ENCODE measurements at regions not wholly inside any gene's neighbourhood (a gene's known extent, or its start where the extent isn't known, plus 50 kb on each side); places are given as distances from the start of the nearest gene placed in this dataset.

DNA sequence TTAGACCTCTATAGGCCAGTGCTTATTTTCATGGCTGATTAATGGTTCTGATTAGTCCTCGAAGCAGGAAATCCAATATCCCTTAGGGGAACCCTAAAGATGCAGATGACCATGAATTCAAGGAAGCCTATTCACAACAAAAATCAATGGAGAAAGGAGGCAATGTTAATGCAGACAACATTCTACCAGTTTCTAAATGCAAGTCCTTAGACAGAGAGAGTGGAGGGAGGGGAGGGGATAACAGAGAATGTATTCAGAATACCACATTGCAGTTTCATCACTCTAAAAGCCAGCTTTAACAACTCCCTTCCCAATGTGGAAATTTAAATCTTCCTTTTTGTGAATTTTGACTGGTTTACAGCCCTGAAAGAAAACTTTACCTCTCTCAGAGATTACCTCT lies 87.1 kb upstream of the POU3F2 start:
- no peak for TF ChIP-seq CTCF (IDR thresholded peaks at IDR 0.05; ENCODE audit: low read depth, low read length)
- no peak for DNase-seq (ENCODE audit: low read depth in 2 of 2)
- H3K4me3 ChIP-seq (replicated peaks in 1 of 2; ENCODE audit: low read depth in 2 of 2, low read length in 2 of 2): no peak overlapping the region

- no peak overlapping the region for H3K4me3 ChIP-seq (replicated peaks in 1 of 2; ENCODE audit: low read depth in 2 of 2, low read length in 2 of 2)
- DNase-seq (ENCODE audit: low read depth in 2 of 2): peak in 1 of 2 donors; percentile 17
- no peak for TF ChIP-seq CTCF (IDR thresholded peaks at IDR 0.05; ENCODE audit: low read depth, low read length)
Measured at GRCh38 chr6:98747960-98748359, 86.4 kb upstream of the POU3F2 start.

- no peak for TF ChIP-seq CTCF (IDR thresholded peaks at IDR 0.05; ENCODE audit: low read depth, low read length)
- no peak overlapping the region for H3K4me3 ChIP-seq (replicated peaks in 1 of 2; ENCODE audit: low read depth in 2 of 2, low read length in 2 of 2)
- DNase-seq (ENCODE audit: low read depth in 2 of 2): no peak
Measured at GRCh38 chr6:98759459-98759858, 74.9 kb upstream of the POU3F2 start.

GRCh38 chr6:98764373-98764911 lies 69.9 kb upstream of the POU3F2 start:
- peak in 1 of 2 donors; percentile 3 for DNase-seq (ENCODE audit: low read depth in 2 of 2)
- peak overlapping the region in 1 of 2 donors; percentile 40 for H3K4me3 ChIP-seq (replicated peaks in 1 of 2; ENCODE audit: low read depth in 2 of 2, low read length in 2 of 2)
- TF ChIP-seq CTCF (IDR thresholded peaks at IDR 0.05; ENCODE audit: low read depth, low read length): no peak

DNA sequence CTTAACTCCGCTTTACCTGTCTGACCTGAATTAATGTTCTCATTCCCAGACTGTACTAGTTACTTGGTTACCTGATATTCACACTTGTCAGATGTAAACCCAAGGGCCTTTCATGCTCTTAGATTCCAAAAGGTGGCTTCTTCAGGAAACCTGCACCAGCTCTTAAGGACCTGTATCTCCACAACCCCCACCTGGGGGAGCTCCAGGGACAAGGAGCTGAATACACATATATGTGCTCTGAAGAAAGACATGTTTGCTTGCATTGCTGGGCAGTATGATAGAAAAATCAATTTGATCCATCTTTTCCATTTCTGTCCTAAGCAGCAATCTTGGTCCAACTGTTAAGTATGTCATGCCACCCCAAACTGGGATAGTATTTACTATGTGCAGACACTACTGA lies 64.8 kb upstream of the POU3F2 start:
- peak; percentile 4 to 44 for DNase-seq (ENCODE audit: low read depth in 2 of 2)
- no peak overlapping the region for H3K4me3 ChIP-seq (replicated peaks in 1 of 2; ENCODE audit: low read depth in 2 of 2, low read length in 2 of 2)
- TF ChIP-seq CTCF (IDR thresholded peaks at IDR 0.05; ENCODE audit: low read depth, low read length): peak; percentile 19

DNA sequence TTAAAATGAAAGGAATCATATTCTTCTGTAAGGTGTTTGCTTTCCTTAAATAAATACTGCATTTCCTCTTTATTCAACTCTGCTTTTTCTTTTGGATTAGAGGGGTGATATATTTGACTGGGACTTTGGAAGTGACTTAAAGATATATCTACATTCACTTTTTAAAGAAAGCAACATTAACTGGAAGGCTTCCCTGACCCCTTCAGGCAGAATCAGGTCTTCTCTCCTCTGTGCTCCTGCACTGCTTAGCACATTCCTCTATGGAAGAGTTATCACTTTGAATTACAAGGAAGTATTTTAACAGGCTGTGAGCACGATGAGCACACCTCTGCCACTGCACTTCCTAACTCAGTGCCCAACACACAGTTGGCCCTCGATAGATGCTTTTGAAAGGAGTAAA lies 59.2 kb upstream of the POU3F2 start:
- no peak overlapping the region for H3K4me3 ChIP-seq (replicated peaks in 1 of 2; ENCODE audit: low read depth in 2 of 2, low read length in 2 of 2)
- TF ChIP-seq CTCF (IDR thresholded peaks at IDR 0.05; ENCODE audit: low read depth, low read length): no peak
- DNase-seq (ENCODE audit: low read depth in 2 of 2): no peak

GRCh38 chr6:98777762-98778161 lies 56.6 kb upstream of the POU3F2 start:
- DNase-seq (ENCODE audit: low read depth in 2 of 2): no peak
- no peak for TF ChIP-seq CTCF (IDR thresholded peaks at IDR 0.05; ENCODE audit: low read depth, low read length)
- no peak overlapping the region for H3K4me3 ChIP-seq (replicated peaks in 1 of 2; ENCODE audit: low read depth in 2 of 2, low read length in 2 of 2)
